OCI-LY7 (cell line): ENCODE measurements at regions not wholly inside any gene's neighbourhood (a gene's known extent, or its start where the extent isn't known, plus 50 kb on each side); places are given as distances from the start of the nearest gene placed in this dataset.

Source experiments
- BruUV-seq: library from RNA; stranded (reverse); fragments of 400-500 nt; replicated peaks from 2 replicates; lab custom pipeline; 2021; lab: Mats Ljungman, UMichigan
- CTCF ChIA-PET: fragments of 300-600 bp; sonication (Branson Sonifier 250); formaldehyde crosslinking; loops from one replicate; lab custom pipeline; 2022; ENCODE audit warnings: antibody characterized with exemption; ENCODE audit not compliant: unreplicated experiment; lab: Charles Lee
- POLR2A ChIA-PET: fragments of 300-600 bp; sonication (Branson Sonifier 250); formaldehyde crosslinking; loops from one replicate; lab custom pipeline; 2022; ENCODE audit warnings: antibody characterized with exemption; lab: Charles Lee
- DNase-seq: peaks from one replicate; pipeline ENCODE4 v3.0.0-alpha.2; 2015; ENCODE audit warnings: low spot score
- H2AFZ ChIP-seq: fragments of 200-600 bp; sonication (generic), shearing (Covaris generic); 2 replicates; pipeline ENCODE4 v1.6.1; 2014; ENCODE audit warnings: mild to moderate bottlenecking, antibody characterized with exemption, low read length, moderate library complexity
- H3K27ac ChIP-seq: fragments of 200-600 bp; sonication (generic); 2 replicates; pipeline ENCODE4 v1.5.1; 2014; ENCODE audit warnings: mixed run types, low read depth, mild to moderate bottlenecking, moderate library complexity, low read length, inconsistent platforms; ENCODE audit not compliant: poor library complexity, severe bottlenecking
- H3K36me3 ChIP-seq: fragments of 200-600 bp; sonication (generic); 2 replicates; pipeline ENCODE4 v1.6.1; 2014; ENCODE audit warnings: mild to moderate bottlenecking, antibody characterized with exemption, low read length, moderate library complexity, mixed read lengths; ENCODE audit not compliant: insufficient read depth
- H3K4me1 ChIP-seq: fragments of 200-600 bp; sonication (generic); 2 replicates; pipeline ENCODE4 v1.5.1; 2014; ENCODE audit warnings: mild to moderate bottlenecking, low read length; ENCODE audit not compliant: insufficient read depth, poor library complexity, severe bottlenecking
- H3K4me2 ChIP-seq: fragments of 200-600 bp; sonication (generic); 2 replicates; pipeline ENCODE4 v1.6.1; 2014; ENCODE audit warnings: mild to moderate bottlenecking, low read length
- H3K4me3 ChIP-seq: fragments of 200-600 bp; sonication (generic); 2 replicates; pipeline ENCODE4 v1.5.1; 2014; ENCODE audit warnings: mild to moderate bottlenecking, low read depth, low read length; ENCODE audit not compliant: poor library complexity, severe bottlenecking
- H3K79me2 ChIP-seq: fragments of 200-600 bp; sonication (generic); 2 replicates; pipeline ENCODE4 v1.6.1; 2016; ENCODE audit warnings: low read depth, mild to moderate bottlenecking, low read length, moderate library complexity, mixed read lengths; ENCODE audit not compliant: insufficient read depth
- H3K9me2 ChIP-seq: fragments of 200-600 bp; sonication (generic); 2 replicates; pipeline ENCODE4 v1.6.1; 2016; ENCODE audit warnings: mild to moderate bottlenecking, low read length, mixed read lengths; ENCODE audit not compliant: insufficient read depth
- H3K9me3 ChIP-seq: fragments of 200-600 bp; sonication (generic); 2 replicates; pipeline ENCODE4 v1.6.1; 2014; ENCODE audit warnings: mild to moderate bottlenecking, mixed run types, low read length, mixed read lengths
- H4K20me1 ChIP-seq: fragments of 200-600 bp; sonication (generic); 2 replicates; pipeline ENCODE4 v1.6.1; 2014; ENCODE audit warnings: mild to moderate bottlenecking, antibody characterized with exemption, low read length, moderate library complexity, mixed read lengths; ENCODE audit not compliant: insufficient read depth
- EZH2phosphoT487 ChIP-seq: fragments of 200-600 bp; sonication (generic); IDR thresholded peaks from 2 replicates; pipeline ENCODE4 v1.6.1; 2018; ENCODE audit warnings: low read depth, borderline replicate concordance, mild to moderate bottlenecking, mixed run types, antibody characterized with exemption, low read length, moderate library complexity, mixed read lengths
- intact Hi-C: fragments of 100-400 bp; cut with micrococcal nuclease; formaldehyde crosslinking; loops from one replicate; pipeline ENCODE4 v1.10.0; 2022; ENCODE audit not compliant: unreplicated experiment
- TF ChIP-seq, protein P1 (sequence below): fragments of 200-600 bp; sonication (generic); conservative IDR thresholded peaks from 2 replicates; pipeline ENCODE4 v1.5.1; 2014; ENCODE audit warnings: mild to moderate bottlenecking, antibody characterized with exemption, low read length, moderate library complexity, mixed read lengths

DNA sequence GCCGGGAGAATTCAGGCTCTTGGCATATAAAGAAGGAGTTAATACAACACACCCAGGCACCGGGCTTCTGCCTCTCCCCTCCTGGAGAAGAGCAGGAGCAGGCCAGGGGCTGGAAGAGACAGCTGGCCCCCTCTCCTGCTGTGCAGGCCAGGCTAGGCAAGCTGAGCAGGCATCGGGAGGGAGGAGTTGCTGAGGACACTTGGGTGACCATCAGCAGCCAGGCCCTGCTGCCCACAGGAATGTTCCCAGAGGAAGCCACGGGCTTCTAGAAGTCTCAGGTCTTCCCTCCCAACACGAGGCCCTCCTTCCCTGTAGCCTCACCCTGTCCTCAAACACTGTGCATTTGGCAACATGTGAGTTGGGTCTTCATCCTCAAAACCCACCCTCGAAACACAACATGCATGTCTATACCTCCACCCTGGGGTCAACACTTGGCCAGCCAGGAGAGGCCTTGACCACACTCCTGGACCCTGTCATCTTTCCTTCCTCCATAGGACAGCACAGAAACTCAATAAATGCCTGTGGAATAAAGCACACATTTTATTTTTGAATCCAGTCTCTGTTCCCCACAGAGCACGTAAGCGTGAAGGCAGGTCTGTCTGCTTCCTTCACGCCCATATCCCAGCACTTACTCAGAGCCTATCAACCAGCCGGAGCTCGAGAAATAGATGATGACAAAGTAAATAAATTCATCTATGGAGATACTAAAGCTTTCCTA, 433.8 kb upstream of the ID2 start:
- H3K4me2 ChIP-seq = no peak overlapping the region
- no peak overlapping the region for H2AFZ ChIP-seq
- no peaks in the 10 kb centered on the region for H3K9me2 ChIP-seq
- ChIA-PET CTCF (no interaction called here), POLR2A (interaction anchor here (0.7 to 1.1 kb wide), 3 partner anchors 10 to 230 kb away, joined by 3 read pairs; no protein-coding TSS in a partner anchor)
- H3K4me1 ChIP-seq = peaks cover 12% of the 10 kb centered on the region
- no peak overlapping the region for H3K4me3 ChIP-seq
- DNase-seq = no peak
- no peaks in the 10 kb centered on the region for H4K20me1 ChIP-seq
- no peak overlapping the region for H3K27ac ChIP-seq
- no peaks in the 10 kb centered on the region for H3K79me2 ChIP-seq
- peaks cover 25% of the 10 kb centered on the region for H3K36me3 ChIP-seq
- TF ChIP-seq EZH2phosphoT487 = no peak
- TF ChIP-seq, protein P1, sequence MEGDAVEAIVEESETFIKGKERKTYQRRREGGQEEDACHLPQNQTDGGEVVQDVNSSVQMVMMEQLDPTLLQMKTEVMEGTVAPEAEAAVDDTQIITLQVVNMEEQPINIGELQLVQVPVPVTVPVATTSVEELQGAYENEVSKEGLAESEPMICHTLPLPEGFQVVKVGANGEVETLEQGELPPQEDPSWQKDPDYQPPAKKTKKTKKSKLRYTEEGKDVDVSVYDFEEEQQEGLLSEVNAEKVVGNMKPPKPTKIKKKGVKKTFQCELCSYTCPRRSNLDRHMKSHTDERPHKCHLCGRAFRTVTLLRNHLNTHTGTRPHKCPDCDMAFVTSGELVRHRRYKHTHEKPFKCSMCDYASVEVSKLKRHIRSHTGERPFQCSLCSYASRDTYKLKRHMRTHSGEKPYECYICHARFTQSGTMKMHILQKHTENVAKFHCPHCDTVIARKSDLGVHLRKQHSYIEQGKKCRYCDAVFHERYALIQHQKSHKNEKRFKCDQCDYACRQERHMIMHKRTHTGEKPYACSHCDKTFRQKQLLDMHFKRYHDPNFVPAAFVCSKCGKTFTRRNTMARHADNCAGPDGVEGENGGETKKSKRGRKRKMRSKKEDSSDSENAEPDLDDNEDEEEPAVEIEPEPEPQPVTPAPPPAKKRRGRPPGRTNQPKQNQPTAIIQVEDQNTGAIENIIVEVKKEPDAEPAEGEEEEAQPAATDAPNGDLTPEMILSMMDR = no peak
- intact Hi-C loops = no loop called here
- H3K9me3 ChIP-seq = peaks cover 36% of the 10 kb centered on the region
- no TSS peak for BruUV-seq

DNA sequence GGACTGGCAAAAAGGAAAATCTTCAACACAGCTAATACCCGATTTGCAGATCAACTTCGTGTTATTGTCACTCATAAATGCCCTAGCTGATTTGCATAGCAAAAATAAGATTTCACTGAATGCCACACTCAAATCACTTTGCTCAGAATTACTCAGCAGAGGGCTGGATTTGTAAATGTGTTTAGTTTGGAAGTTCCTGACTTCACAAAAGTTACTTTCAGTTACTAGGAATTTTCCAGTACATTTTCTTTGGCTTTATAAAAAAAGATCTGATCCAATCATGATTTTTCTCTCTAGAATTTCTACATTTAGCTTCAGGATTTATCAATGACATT, 433.3 kb upstream of the ID2 start:
- POLR2A ChIA-PET = interaction anchor here (0.7 to 1.2 kb wide), 3 partner anchors 8 to 230 kb away, joined by 3 to 8 read pairs (median 3); no protein-coding TSS in a partner anchor
- Histone ChIP-seq H3K9me3 (peaks cover 31% of the 10 kb centered on the region), H3K9me2 (no peaks in the 10 kb centered on the region), H4K20me1 (no peaks in the 10 kb centered on the region), H3K4me2 (no peak overlapping the region), H3K4me1 (peaks cover 12% of the 10 kb centered on the region), H3K4me3 (no peak overlapping the region), H3K36me3 (peaks cover 22% of the 10 kb centered on the region), H2AFZ (no peak overlapping the region), H3K27ac (no peak overlapping the region), H3K79me2 (no peaks in the 10 kb centered on the region)
- CTCF ChIA-PET = no interaction called here
- intact Hi-C loops = no loop called here
- DNase-seq = no peak
- BruUV-seq = no TSS peak
- TF ChIP-seq, protein P1 = no peak
- TF ChIP-seq EZH2phosphoT487 = no peak

DNA sequence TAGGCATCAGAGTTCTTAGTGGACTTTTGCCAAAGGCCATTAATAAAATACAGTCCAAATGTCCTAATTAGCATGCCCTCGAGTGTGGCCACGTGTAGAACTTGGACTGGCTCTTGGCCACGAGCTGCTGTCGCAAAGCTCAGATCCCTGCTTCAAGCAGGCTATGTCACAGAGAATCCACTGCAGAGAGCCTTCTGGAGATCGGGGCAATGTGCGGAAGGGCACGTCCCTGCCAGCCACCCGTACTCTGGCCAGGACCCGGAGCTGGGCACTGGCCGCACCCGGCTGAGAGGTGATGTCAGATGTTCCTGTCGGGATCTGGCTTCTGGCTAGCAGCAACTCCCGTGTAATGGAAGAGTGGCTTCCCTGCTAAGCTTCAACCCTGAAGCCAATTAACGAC, 432.7 kb upstream of the ID2 start:
- H3K4me2 ChIP-seq = no peak overlapping the region
- no peak overlapping the region for H3K27ac ChIP-seq
- peaks cover 16% of the 10 kb centered on the region; the same call in 1 of the 2 replicates for H3K36me3 ChIP-seq
- ChIA-PET POLR2A (interaction anchor here (1.2 kb wide), 1 partner anchor 9 kb away, joined by 8 read pairs; no protein-coding TSS in a partner anchor), CTCF (no interaction called here)
- no TSS peak for BruUV-seq
- H3K4me3 ChIP-seq = no peak overlapping the region
- intact Hi-C loops = no loop called here
- DNase-seq = no peak
- no peaks in the 10 kb centered on the region for H3K9me2 ChIP-seq
- H3K79me2 ChIP-seq = no peaks in the 10 kb centered on the region
- H4K20me1 ChIP-seq = no peaks in the 10 kb centered on the region
- TF ChIP-seq EZH2phosphoT487 = no peak
- TF ChIP-seq, protein P1 = no peak
- no peak overlapping the region for H2AFZ ChIP-seq
- H3K9me3 ChIP-seq = peaks cover 26% of the 10 kb centered on the region; the same call in 1 of the 2 replicates
- peaks cover 9% of the 10 kb centered on the region for H3K4me1 ChIP-seq
